Gastroesophageal sphincter (tissue), 4 donors: ENCODE measurements at regions not wholly inside any gene's neighbourhood (a gene's known extent, or its start where the extent isn't known, plus 50 kb on each side); places are given as distances from the start of the nearest gene placed in this dataset.

Experiments used
- ATAC-seq: fragments of 150-250 bp; one replicate; pipeline ENCODE4 v1.9.1; 2016; ENCODE audit warnings: mild to moderate bottlenecking, moderate library complexity
- H3K27ac ChIP-seq, 4 donors: fragments of 200-600 bp; sonication (generic) in 3 of 4; 1 replicate in 3 of 4; 2 replicates in 1 of 4; pipeline ENCODE4 v1.5.1; 2016 to 2019
- H3K27me3 ChIP-seq: fragments of 200-600 bp; sonication (generic); one replicate; pipeline ENCODE4 v1.5.1; 2019
- H3K36me3 ChIP-seq, 2 donors: fragments of 200-600 bp; sonication (generic); one replicate each; pipeline ENCODE4 v1.5.1; 2019; ENCODE audit warnings: control low read depth in 1 of 2
- H3K4me1 ChIP-seq, 3 donors: fragments of 200-600 bp; sonication (generic); 1 replicate in 2 of 3; 2 replicates in 1 of 3; pipeline ENCODE4 v1.5.1; 2016 to 2019; ENCODE audit warnings: control low read depth in 2 of 3
- H3K4me3 ChIP-seq, 2 donors: fragments of 200-600 bp; sonication (generic); one replicate each; pipeline ENCODE4 v1.5.1; 2019; ENCODE audit warnings: mild to moderate bottlenecking in 1 of 2, moderate library complexity in 1 of 2
- H3K9me3 ChIP-seq, 3 donors: fragments of 200-600 bp; sonication (generic); one replicate each; pipeline ENCODE4 v1.5.1; 2017 to 2019; ENCODE audit warnings: control low read depth in 2 of 3
- EP300 ChIP-seq: sonication (generic); formaldehyde crosslinking; IDR thresholded peaks from one replicate; pipeline ENCODE4 v1.6.1; 2017; ENCODE audit warnings: antibody characterized with exemption, mild to moderate bottlenecking
- POLR2A ChIP-seq, 2 donors: fragments of 450-650 bp; IDR thresholded peaks; one replicate each; pipeline ENCODE4 v1.6.1; 2017; ENCODE audit warnings: antibody characterized with exemption in 2 of 2, mild to moderate bottlenecking in 2 of 2, moderate library complexity in 1 of 2
- POLR2AphosphoS5 ChIP-seq: sonication (generic); formaldehyde crosslinking; IDR thresholded peaks from one replicate; pipeline ENCODE4 v1.6.1; 2017; ENCODE audit warnings: antibody characterized with exemption
- WGBS, 2 donors: methylation state at CpG; one replicate each; pipeline ENCODE4 v1.1.5; 2018; ENCODE audit warnings: low coverage in 1 of 2; 5-methylcytosine and 5-hydroxymethylcytosine counted together
- TF ChIP-seq, protein P1 (sequence below), 4 experiments: fragments of 200-600 bp in 2 of 4; fragments of 450-650 bp in 2 of 4; sonication (generic) in 1 of 4; IDR thresholded peaks; one replicate each; pipeline ENCODE4 v1.5.1; 2017 to 2019; ENCODE audit warnings: antibody characterized with exemption in 4 of 4, mild to moderate bottlenecking in 2 of 4, moderate library complexity in 2 of 4

DNA sequence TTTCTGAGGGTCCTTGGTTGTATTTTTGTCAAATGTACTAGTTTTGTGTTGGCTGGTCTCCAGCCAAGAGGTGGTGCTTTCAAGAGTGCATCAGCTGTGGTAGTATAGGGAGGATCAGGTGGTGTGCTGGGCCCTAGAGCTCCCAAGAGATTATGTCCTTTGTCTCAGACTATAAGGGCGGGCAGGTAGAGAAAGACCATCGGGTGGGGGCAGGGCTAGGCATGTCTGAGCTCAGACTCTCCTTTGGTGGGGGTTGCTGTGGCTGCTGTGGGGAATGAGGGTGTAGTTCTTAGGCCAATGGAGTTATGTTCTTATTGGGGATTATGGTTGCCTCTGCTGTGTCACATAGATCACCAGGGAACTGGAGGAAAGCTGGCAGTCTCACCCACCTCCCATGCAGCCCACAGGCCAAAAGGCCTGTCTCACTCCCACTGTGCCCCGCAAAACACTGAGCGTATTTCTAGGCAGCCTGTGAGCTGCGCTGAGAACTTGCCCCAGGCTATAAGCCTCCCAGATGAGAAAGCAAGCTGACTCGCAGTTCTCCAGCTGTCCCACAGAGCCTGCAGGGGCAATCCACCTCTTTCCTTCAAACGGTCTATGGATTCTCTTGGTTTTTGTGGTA lies 1066.7 kb downstream of the GRM8 start:
- no peak for ATAC-seq
- H3K27ac ChIP-seq, result no peak overlapping the region
- TF ChIP-seq POLR2AphosphoS5, result no peak
- TF ChIP-seq, protein P1, sequence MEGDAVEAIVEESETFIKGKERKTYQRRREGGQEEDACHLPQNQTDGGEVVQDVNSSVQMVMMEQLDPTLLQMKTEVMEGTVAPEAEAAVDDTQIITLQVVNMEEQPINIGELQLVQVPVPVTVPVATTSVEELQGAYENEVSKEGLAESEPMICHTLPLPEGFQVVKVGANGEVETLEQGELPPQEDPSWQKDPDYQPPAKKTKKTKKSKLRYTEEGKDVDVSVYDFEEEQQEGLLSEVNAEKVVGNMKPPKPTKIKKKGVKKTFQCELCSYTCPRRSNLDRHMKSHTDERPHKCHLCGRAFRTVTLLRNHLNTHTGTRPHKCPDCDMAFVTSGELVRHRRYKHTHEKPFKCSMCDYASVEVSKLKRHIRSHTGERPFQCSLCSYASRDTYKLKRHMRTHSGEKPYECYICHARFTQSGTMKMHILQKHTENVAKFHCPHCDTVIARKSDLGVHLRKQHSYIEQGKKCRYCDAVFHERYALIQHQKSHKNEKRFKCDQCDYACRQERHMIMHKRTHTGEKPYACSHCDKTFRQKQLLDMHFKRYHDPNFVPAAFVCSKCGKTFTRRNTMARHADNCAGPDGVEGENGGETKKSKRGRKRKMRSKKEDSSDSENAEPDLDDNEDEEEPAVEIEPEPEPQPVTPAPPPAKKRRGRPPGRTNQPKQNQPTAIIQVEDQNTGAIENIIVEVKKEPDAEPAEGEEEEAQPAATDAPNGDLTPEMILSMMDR (IDR thresholded peaks at IDR 0.05), result no peak
- WGBS, 2 donors, result 38 to 54% methylated on average over 3 to 7 of the region's 7 CpGs
- no peaks in the 10 kb centered on the region for H3K27me3 ChIP-seq
- H3K36me3 ChIP-seq, result no peaks in the 10 kb centered on the region
- no peaks in the 10 kb centered on the region for H3K4me1 ChIP-seq
- no peaks in the 10 kb centered on the region for H3K9me3 ChIP-seq
- no peak overlapping the region for H3K4me3 ChIP-seq

- Histone ChIP-seq H3K36me3 (no peaks in the 10 kb centered on the region), H3K27me3 (no peaks in the 10 kb centered on the region), H3K9me3 (no peaks in the 10 kb centered on the region), H3K27ac (no peak overlapping the region), H3K4me1 (no peaks in the 10 kb centered on the region), H3K4me3 (no peak overlapping the region)
- ATAC-seq, result no peak
- TF ChIP-seq POLR2AphosphoS5, result no peak
- TF ChIP-seq EP300, result no peak
- no peak for TF ChIP-seq POLR2A (IDR thresholded peaks at IDR 0.05)
- TF ChIP-seq, protein P1 (IDR thresholded peaks at IDR 0.05), result no peak
Measured at GRCh38 chr7:126179916-126180315, 1072.8 kb downstream of the GRM8 start.

GRCh38 chr7:126178865-126179264 lies 1073.9 kb downstream of the GRM8 start:
- Histone ChIP-seq H3K4me1 (no peaks in the 10 kb centered on the region), H3K9me3 (no peaks in the 10 kb centered on the region), H3K36me3 (no peaks in the 10 kb centered on the region), H3K27me3 (no peaks in the 10 kb centered on the region), H3K27ac (no peak overlapping the region), H3K4me3 (no peak overlapping the region)
- TF ChIP-seq POLR2AphosphoS5 (no peak), POLR2A (IDR thresholded peaks at IDR 0.05) (no peak), EP300 (no peak)
- TF ChIP-seq, protein P1 (IDR thresholded peaks at IDR 0.05), result no peak
- ATAC-seq, result no peak

DNA sequence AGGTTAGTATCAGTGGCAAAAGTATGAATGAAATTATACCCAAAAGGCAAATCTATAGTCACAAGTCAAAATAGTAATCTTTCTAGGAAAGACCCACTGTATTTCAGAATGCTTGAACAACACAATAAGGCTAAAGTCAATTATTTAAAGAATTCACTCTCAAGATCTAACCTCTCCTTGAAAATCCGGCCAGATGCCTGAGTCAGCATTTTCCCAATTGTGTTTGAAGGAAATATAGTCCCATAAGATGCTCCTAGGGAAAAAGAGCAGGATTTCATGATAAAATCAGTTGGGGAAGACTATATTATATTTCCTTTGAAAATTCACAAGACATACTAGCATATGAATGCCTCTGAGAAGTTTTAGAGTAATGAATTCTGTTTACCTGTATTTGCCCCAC lies 1075.0 kb downstream of the GRM8 start:
- WGBS, 2 donors, result 33 to 64% methylated on average over 1 of the region's 1 CpG

DNA sequence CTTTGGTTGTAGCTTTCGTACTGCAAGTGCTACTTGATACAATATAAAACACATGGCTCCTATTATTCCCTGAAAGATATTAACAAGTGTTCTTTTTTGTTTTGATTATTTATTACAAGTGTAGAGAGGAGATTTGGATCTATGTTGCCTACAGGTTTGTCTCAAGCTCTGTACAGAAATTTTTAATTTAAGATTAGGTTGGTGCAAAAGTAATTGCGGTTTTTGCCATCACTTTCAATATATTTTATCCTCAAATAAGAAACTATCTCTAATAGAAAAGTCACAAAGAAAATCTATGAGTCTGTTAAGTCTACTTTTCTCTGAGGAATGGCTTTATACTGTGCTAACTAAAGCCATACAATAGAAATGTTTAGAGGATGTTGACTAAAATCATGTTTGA lies 1086.1 kb downstream of the GRM8 start:
- no peak overlapping the region for H3K4me3 ChIP-seq
- 69 to 76% methylated on average over 2 of the region's 2 CpGs for WGBS, 2 donors
- no peaks in the 10 kb centered on the region for H3K27me3 ChIP-seq
- TF ChIP-seq, protein P1 (IDR thresholded peaks at IDR 0.05), result no peak
- no peak for TF ChIP-seq POLR2AphosphoS5
- TF ChIP-seq POLR2A (IDR thresholded peaks at IDR 0.05), result no peak
- TF ChIP-seq EP300, result no peak
- H3K27ac ChIP-seq, result no peak overlapping the region
- no peaks in the 10 kb centered on the region for H3K36me3 ChIP-seq
- no peak for ATAC-seq
- no peaks in the 10 kb centered on the region for H3K9me3 ChIP-seq
- H3K4me1 ChIP-seq, result no peaks in the 10 kb centered on the region

More for the DNA sequence above, 1075.0 kb downstream of the GRM8 start:
- Histone ChIP-seq H3K27ac (no peak overlapping the region), H3K9me3 (no peaks in the 10 kb centered on the region), H3K27me3 (no peaks in the 10 kb centered on the region), H3K4me1 (no peaks in the 10 kb centered on the region), H3K36me3 (no peaks in the 10 kb centered on the region), H3K4me3 (no peak overlapping the region)
- no peak for TF ChIP-seq EP300
- TF ChIP-seq POLR2AphosphoS5, result no peak
- TF ChIP-seq, protein P1 (IDR thresholded peaks at IDR 0.05), result no peak
- no peak for TF ChIP-seq POLR2A (IDR thresholded peaks at IDR 0.05)
- ATAC-seq, result no peak
